Left ventricle myocardium inferior (tissue), 1 donor: ENCODE measurements at regions not wholly inside any gene's neighbourhood (a gene's known extent, or its start where the extent isn't known, plus 50 kb on each side); places are given as distances from the start of the nearest gene placed in this dataset.
A peak's percentile ranks its signal among the peaks of the same experiment; 100 is the strongest.

Experiments
- DNase-seq: peaks from one replicate; pipeline ENCODE4 v3.0.0-alpha.2; 2020
- H3K27ac ChIP-seq: fragments of 200-600 bp; replicated peaks from 2 replicates; pipeline ENCODE4 v1.8.0; 2021
- H3K27me3 ChIP-seq: fragments of 200-600 bp; 2 replicates; pipeline ENCODE4 v1.8.0; 2021; ENCODE audit warnings: low read depth
- H3K36me3 ChIP-seq: fragments of 200-600 bp; 2 replicates; pipeline ENCODE4 v1.8.0; 2021
- H3K4me1 ChIP-seq: fragments of 200-600 bp; 2 replicates; pipeline ENCODE4 v1.8.0; 2021
- H3K4me3 ChIP-seq: fragments of 200-600 bp; 2 replicates; pipeline ENCODE4 v1.8.0; 2021; ENCODE audit warnings: mild to moderate bottlenecking, moderate library complexity
- H3K9me3 ChIP-seq: fragments of 200-600 bp; replicated peaks from 2 replicates; pipeline ENCODE4 v1.8.0; 2021
- intact Hi-C: fragments of 100-400 bp; cut with micrococcal nuclease; formaldehyde crosslinking; loops from one replicate; pipeline ENCODE4 v1.11.0; 2022
- TF ChIP-seq, protein P1 (sequence below): fragments of 200-600 bp; IDR thresholded peaks from 2 replicates; pipeline ENCODE4 v1.8.0; 2021; ENCODE audit warnings: antibody characterized with exemption, mild to moderate bottlenecking, borderline replicate concordance
- donor health status: DM: no; HTN: yes; CAD: no; lungs with severe emphysema.

DNA sequence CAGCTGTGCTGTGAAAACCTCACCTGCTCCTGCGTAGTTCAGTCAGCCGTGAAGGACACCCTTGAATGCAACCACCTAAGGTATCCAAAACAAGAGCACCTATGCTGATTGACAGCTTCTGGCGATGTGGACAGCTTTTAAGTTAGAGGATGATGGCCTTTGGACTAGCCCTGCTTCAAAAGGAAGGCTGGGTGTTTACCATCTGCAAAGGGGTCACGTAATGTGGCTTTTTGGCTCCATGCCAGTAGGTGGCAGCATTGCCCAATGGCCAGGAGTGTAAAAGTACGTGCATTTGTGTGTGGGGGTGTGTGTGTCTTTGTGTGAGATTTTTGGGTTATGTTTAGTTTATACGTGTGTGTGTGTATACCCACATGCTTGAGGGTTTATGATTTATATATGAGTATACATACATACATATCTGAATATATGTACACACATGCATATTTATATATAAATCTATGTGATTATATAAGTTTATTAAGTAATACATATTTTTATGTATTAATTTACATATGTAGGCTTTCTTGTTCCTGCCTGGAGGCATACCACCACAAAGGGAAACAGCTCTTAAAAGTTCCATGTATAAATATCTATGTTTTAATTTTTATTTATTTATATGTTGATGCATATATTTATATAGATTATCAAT is 236.3 kb upstream of the ANKRD30A start:
- H3K4me3 ChIP-seq = no peak overlapping the region
- H3K36me3 ChIP-seq = no peaks in the 10 kb centered on the region
- DNase-seq = no peak
- intact Hi-C loops = no loop called here
- H3K27ac ChIP-seq = no peak overlapping the region
- TF ChIP-seq, protein P1, sequence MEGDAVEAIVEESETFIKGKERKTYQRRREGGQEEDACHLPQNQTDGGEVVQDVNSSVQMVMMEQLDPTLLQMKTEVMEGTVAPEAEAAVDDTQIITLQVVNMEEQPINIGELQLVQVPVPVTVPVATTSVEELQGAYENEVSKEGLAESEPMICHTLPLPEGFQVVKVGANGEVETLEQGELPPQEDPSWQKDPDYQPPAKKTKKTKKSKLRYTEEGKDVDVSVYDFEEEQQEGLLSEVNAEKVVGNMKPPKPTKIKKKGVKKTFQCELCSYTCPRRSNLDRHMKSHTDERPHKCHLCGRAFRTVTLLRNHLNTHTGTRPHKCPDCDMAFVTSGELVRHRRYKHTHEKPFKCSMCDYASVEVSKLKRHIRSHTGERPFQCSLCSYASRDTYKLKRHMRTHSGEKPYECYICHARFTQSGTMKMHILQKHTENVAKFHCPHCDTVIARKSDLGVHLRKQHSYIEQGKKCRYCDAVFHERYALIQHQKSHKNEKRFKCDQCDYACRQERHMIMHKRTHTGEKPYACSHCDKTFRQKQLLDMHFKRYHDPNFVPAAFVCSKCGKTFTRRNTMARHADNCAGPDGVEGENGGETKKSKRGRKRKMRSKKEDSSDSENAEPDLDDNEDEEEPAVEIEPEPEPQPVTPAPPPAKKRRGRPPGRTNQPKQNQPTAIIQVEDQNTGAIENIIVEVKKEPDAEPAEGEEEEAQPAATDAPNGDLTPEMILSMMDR = no peak
- peaks cover 4% of the 10 kb centered on the region for H3K4me1 ChIP-seq
- no peaks in the 10 kb centered on the region for H3K27me3 ChIP-seq
- H3K9me3 ChIP-seq = peaks cover 1% of the 10 kb centered on the region

DNA sequence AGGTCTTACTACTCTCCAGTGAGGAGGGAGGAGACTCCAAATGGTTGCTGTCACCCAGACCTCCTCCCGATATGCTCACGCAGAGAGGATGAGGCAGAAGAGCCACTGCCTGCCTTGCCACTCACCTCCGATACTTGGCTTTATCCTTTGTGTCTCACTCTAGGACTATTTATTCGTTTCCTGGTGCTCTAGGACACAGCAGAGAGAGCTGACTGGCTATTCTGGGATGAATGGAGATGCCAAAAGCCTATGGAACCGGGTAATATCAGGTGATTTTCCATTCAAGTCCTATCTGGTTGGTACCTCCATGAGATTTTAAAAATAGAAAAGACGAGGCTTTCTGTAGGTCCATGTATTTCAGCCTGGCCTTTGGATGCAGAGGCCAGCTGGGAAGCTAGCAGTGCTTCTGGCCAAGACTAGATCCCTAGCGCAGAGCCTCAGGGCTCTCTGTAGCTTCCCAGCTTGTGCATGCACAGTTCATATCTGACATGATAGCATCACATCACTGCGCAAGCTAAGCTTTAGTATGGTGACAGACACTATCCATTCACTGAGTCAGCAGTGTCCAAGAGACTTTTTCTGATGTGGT is 239.0 kb upstream of the ANKRD30A start:
- H3K4me3 ChIP-seq = no peak overlapping the region
- intact Hi-C loops = no loop called here
- H3K27ac ChIP-seq = no peak overlapping the region
- peaks cover 4% of the 10 kb centered on the region for H3K4me1 ChIP-seq
- no peaks in the 10 kb centered on the region for H3K36me3 ChIP-seq
- no peaks in the 10 kb centered on the region for H3K9me3 ChIP-seq
- TF ChIP-seq, protein P1 = no peak
- H3K27me3 ChIP-seq = peaks cover 4% of the 10 kb centered on the region
- DNase-seq = no peak

DNA sequence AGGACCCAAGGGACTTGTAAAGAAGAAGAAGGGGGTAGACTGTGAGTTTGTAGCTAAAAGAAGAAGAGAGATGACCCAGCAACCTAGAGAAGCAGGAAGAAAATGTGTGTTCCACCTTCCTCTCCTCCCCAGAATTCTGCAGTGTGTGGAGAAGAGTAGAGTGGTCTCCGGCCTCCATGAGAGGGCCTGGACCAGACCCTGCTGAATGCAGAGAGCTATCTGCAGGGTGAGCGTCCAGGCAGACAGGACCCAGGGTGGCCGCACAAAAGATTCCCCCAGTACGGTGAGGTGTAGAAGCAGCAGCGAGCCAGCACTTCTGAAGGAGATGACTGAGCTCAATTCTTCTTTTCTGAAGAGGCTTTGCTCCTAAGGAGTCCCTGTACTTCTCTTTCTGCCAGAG is 239.7 kb upstream of the ANKRD30A start:
- intact Hi-C loops = no loop called here
- TF ChIP-seq, protein P1 = no peak
- no peaks in the 10 kb centered on the region for H3K9me3 ChIP-seq
- H3K27ac ChIP-seq = no peak overlapping the region
- H3K36me3 ChIP-seq = no peaks in the 10 kb centered on the region
- no peak overlapping the region for H3K4me3 ChIP-seq
- no peak for DNase-seq
- H3K4me1 ChIP-seq = peaks cover 4% of the 10 kb centered on the region
- H3K27me3 ChIP-seq = peaks cover 4% of the 10 kb centered on the region

DNA sequence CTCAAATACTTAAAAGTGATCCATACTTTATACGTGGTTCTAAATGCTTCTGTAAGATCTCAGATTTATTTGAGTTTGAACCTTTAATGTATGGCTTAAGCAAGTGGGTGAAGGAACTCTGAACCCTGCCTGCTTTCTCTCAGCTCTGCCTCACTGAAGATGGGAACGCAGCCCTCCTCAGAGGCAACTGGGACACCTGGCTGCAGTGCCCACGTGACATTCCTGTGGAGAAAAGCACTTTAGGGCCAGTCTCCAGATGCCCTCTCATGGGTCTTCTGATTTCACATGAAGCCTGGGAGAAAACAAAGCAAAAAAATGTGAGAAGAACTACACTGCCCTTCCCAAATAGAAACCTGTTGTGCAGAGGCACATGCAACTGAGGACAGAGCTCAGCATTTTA is 242.6 kb upstream of the ANKRD30A start:
- intact Hi-C loops = no loop called here
- H3K9me3 ChIP-seq = no peaks in the 10 kb centered on the region
- peaks cover 4% of the 10 kb centered on the region for H3K4me1 ChIP-seq
- H3K27ac ChIP-seq = no peak overlapping the region
- DNase-seq = no peak
- H3K36me3 ChIP-seq = no peaks in the 10 kb centered on the region
- TF ChIP-seq, protein P1 = no peak
- H3K27me3 ChIP-seq = peaks cover 4% of the 10 kb centered on the region
- H3K4me3 ChIP-seq = no peak overlapping the region

DNA sequence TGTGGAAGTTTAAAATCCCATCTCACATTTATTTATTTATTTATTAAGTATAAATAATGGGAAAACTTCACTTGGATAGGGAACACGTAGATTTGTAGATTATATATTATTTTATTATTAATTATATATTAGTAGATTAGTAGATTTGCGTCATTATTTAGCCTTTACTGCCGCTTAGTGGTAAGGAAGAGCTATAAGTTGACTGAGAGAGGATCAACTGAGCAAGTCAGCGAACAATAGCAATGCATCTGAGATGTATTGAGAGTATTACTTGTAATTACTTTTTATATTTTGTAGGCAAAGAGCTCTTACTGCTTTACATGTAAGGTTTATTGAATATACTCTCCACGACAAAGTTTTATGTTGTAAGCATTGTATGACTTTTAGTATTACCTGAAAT is 244.5 kb upstream of the ANKRD30A start:
- intact Hi-C loops = no loop called here
- H3K36me3 ChIP-seq = no peaks in the 10 kb centered on the region
- no peak overlapping the region for H3K27ac ChIP-seq
- no peaks in the 10 kb centered on the region for H3K9me3 ChIP-seq
- H3K4me1 ChIP-seq = no peaks in the 10 kb centered on the region
- no peak overlapping the region for H3K4me3 ChIP-seq
- TF ChIP-seq, protein P1 = peak; percentile 62
- H3K27me3 ChIP-seq = peaks cover 4% of the 10 kb centered on the region
- DNase-seq = no peak
